ENCODE measurements at regions not wholly inside any gene's neighbourhood (a gene's known extent, or its start where the extent isn't known, plus 50 kb on each side); places are given as distances from the start of the nearest gene placed in this dataset.

DNA sequence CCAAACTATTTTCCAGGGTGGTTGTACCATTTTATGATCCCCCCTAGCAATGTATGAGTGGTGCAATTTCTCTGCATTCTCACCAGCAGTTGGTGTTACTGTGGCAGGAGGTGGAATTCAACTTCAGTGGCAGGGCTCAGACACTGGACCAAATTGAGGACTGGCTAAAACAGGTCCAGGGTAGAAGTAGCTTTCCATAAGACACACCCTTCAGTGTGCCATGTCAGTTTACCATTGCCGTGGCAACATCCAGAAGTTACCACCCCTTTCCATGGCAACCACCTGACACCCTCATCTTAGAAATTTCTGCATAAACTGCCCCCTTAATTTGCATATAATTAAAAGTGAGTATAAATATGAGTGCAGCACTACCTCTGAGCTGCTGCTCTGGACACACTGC, 180.7 kb upstream of the GGTLC1 start:
- Histone ChIP-seq H3K4me3 (no peak overlapping the region), H3K27ac (no peak overlapping the region), H3K4me1 (no peaks in the 10 kb centered on the region), H3K9me3 (peaks cover 13% of the 10 kb centered on the region), H3K27me3 (ENCODE audit: insufficient read depth in 3 of 3, low read length in 2 of 3) (no peaks in the 10 kb centered on the region), H3K36me3 (ENCODE audit: insufficient read depth in 1 of 2, low read depth in 1 of 2) (no peaks in the 10 kb centered on the region)
- intact Hi-C loops (cut with DNase I): no loop called here
- DNase-seq: no peak
- no peak for ATAC-seq
- TF ChIP-seq, protein P1, sequence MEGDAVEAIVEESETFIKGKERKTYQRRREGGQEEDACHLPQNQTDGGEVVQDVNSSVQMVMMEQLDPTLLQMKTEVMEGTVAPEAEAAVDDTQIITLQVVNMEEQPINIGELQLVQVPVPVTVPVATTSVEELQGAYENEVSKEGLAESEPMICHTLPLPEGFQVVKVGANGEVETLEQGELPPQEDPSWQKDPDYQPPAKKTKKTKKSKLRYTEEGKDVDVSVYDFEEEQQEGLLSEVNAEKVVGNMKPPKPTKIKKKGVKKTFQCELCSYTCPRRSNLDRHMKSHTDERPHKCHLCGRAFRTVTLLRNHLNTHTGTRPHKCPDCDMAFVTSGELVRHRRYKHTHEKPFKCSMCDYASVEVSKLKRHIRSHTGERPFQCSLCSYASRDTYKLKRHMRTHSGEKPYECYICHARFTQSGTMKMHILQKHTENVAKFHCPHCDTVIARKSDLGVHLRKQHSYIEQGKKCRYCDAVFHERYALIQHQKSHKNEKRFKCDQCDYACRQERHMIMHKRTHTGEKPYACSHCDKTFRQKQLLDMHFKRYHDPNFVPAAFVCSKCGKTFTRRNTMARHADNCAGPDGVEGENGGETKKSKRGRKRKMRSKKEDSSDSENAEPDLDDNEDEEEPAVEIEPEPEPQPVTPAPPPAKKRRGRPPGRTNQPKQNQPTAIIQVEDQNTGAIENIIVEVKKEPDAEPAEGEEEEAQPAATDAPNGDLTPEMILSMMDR (IDR thresholded peaks at IDR 0.05): no peak
- 90 to 95% (median 94%) methylated on average over 1 of the region's 1 CpG for WGBS, 3 donors

DNA sequence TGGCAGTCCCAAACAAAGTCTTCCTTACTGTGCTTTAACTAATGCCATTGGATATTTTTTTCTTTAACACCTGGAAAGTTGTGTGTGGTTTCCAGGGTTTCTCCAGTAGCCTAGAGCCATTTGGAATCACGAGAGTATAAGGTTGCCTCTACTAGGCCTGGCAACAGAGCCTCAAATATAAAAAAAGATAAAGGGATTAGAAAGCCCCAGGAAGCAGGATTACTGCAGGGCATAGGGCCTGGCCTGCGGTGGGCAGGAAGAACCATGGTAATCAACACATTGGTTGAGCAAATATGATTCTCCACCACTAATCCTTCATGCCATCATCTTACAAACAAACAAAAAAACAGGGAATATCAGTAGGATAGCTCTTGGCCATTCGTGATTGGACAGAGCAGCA, 177.8 kb upstream of the GGTLC1 start:
- TF ChIP-seq, protein P1 (IDR thresholded peaks at IDR 0.05): no peak
- Histone ChIP-seq H3K27me3 (ENCODE audit: insufficient read depth in 3 of 3, low read length in 2 of 3) (no peaks in the 10 kb centered on the region), H3K9me3 (peaks cover 1% of the 10 kb centered on the region), H3K27ac (no peak overlapping the region), H3K36me3 (ENCODE audit: insufficient read depth in 1 of 2, low read depth in 1 of 2) (no peaks in the 10 kb centered on the region), H3K4me3 (no peak overlapping the region), H3K4me1 (no peaks in the 10 kb centered on the region)
- DNase-seq: no peak
- intact Hi-C loops (cut with DNase I): no loop called here
- WGBS, 3 donors: 53 to 59% (median 54%) methylated on average over 3 of the region's 3 CpGs
- no peak for ATAC-seq

- no peak overlapping the region for H3K27ac ChIP-seq
- no peak overlapping the region for H3K4me3 ChIP-seq
- TF ChIP-seq, protein P1 (IDR thresholded peaks at IDR 0.05): no peak
- no peaks in the 10 kb centered on the region for H3K36me3 ChIP-seq (ENCODE audit: insufficient read depth in 1 of 2, low read depth in 1 of 2)
- intact Hi-C loops (cut with DNase I): no loop called here
- DNase-seq (no peak), ATAC-seq (no peak)
- no peaks in the 10 kb centered on the region for H3K9me3 ChIP-seq
- 35 to 46% (median 44%) methylated on average over 4 of the region's 4 CpGs for WGBS, 3 donors
- no peaks in the 10 kb centered on the region for H3K27me3 ChIP-seq (ENCODE audit: insufficient read depth in 3 of 3, low read length in 2 of 3)
- no peaks in the 10 kb centered on the region for H3K4me1 ChIP-seq
Measured at GRCh38 chr20:24166123-24166381, 177.5 kb upstream of the GGTLC1 start.

DNA sequence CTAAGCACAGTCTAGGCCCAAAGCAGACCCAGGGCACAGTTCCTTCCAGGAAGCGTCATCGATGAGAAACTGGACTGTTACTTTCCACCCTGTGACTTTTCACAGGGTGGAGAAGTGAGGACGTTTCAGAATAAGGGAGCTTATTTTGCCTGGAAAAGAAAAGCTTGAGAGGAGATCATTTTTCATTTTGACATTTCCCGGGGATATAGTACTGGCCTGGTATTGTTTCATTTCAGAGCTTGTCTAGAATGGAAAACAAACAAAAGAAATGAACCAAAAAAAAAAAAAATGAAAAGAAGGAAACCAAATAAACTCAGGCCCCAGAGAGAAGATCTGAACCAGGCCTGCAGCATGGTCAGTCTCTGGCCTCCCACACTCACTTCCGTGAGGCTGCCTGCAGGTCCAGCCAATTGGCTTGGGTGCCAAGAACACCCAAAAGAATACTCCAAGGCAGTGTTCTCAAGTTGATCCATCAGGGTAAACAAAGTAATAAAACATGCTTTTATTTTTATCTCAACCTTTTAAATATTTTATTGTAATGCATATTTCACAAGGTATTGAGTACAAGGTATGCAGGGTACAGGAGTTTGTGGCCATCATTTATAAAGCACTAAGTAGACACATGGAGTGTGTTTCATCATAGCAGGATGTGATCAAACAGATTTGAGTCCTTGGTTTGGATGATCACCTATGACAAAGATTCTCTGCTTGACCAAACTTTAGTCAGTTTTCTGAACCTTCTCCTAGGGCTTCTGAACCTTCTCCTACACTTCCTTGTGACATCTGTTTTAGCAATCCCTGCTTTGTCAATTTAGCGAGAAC, 176.9 kb upstream of the GGTLC1 start:
- TF ChIP-seq, protein P1 (IDR thresholded peaks at IDR 0.05): no peak
- intact Hi-C loops (cut with DNase I): no loop called here
- H3K36me3 ChIP-seq (ENCODE audit: insufficient read depth in 1 of 2, low read depth in 1 of 2): no peaks in the 10 kb centered on the region

DNA sequence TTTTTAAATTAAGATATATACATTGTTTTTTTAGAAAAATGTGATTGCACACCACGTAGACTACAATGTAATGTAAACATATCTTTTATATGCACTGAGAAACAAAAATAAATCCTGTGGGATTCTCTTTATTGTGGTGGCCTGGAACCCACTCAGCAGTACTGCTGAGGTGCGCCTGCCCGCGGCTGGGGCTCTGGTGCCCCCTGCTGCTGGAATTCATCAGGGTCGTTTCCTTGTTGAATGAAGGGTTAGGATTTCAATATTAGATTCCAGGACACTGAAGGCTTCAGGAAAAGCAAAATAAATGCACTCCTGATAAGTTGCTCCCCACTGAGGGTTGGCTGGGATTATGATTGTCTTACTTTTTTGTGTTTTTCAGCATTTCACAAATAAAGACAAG, 175.8 kb upstream of the GGTLC1 start:
- 59 to 70% (median 63%) methylated on average over 5 of the region's 5 CpGs for WGBS, 3 donors
- intact Hi-C loops (cut with DNase I): loop anchor here in 1 of 2 donors (5.0 kb wide), 1 partner anchor 753 kb away; no protein-coding TSS in a partner anchor
- no peak overlapping the region for H3K27ac ChIP-seq

More for the DNA sequence above, 176.9 kb upstream of the GGTLC1 start:
- Histone ChIP-seq H3K4me3 (no peak overlapping the region), H3K27ac (no peak overlapping the region), H3K4me1 (no peaks in the 10 kb centered on the region), H3K9me3 (no peaks in the 10 kb centered on the region), H3K27me3 (ENCODE audit: insufficient read depth in 3 of 3, low read length in 2 of 3) (no peaks in the 10 kb centered on the region)
- WGBS, 3 donors: 45 to 59% (median 52%) methylated on average over 6 of the region's 6 CpGs
- DNase-seq (no peak), ATAC-seq (no peak)

More for the DNA sequence above, 175.8 kb upstream of the GGTLC1 start:
- H3K36me3 ChIP-seq (ENCODE audit: insufficient read depth in 1 of 2, low read depth in 1 of 2): no peaks in the 10 kb centered on the region
- H3K27me3 ChIP-seq (ENCODE audit: insufficient read depth in 3 of 3, low read length in 2 of 3): no peaks in the 10 kb centered on the region
- TF ChIP-seq, protein P1 (IDR thresholded peaks at IDR 0.05): no peak
- no peak overlapping the region for H3K4me3 ChIP-seq
- no peaks in the 10 kb centered on the region for H3K4me1 ChIP-seq
- H3K9me3 ChIP-seq: no peaks in the 10 kb centered on the region
- DNase-seq: no peak
- no peak for ATAC-seq
